Stimulated activated CD4-positive, alpha-beta T cell treated with anti-CD3 and anti-CD28 coated beads, Interleukin-12 subunit alpha, Interleukin-12 subunit beta, amount 100 ng/mL, for 48 hours (primary cell): ENCODE measurements at regions not wholly inside any gene's neighbourhood (a gene's known extent, or its start where the extent isn't known, plus 50 kb on each side); places are given as distances from the start of the nearest gene placed in this dataset.

ENCODE experiments used
- DNase-seq, 3 donors: peaks; one replicate each; pipeline ENCODE4 v3.0.0-alpha.2; 2020; ENCODE audit warnings: low read depth in 2 of 3, low spot score in 1 of 3

- no peak for DNase-seq
Observed at GRCh38 chr1:106912131-106912530, 144.3 kb upstream of the PRMT6 start.

GRCh38 chr1:106921186-106921585 lies 135.3 kb upstream of the PRMT6 start:
- no peak for DNase-seq

- DNase-seq, result no peak
Observed at GRCh38 chr1:106924360-106924759, 132.1 kb upstream of the PRMT6 start.

- no peak for DNase-seq
Observed at GRCh38 chr1:106925750-106926149, 130.7 kb upstream of the PRMT6 start.

GRCh38 chr1:106926803-106927582 lies 129.5 kb upstream of the PRMT6 start:
- DNase-seq, result no peak

- no peak for DNase-seq
Observed at GRCh38 chr1:106937104-106937503, 119.4 kb upstream of the PRMT6 start.

GRCh38 chr1:106944721-106945120 lies 111.8 kb upstream of the PRMT6 start:
- DNase-seq, result no peak

- DNase-seq, result no peak
Observed at GRCh38 chr1:106952776-106953175, 103.7 kb upstream of the PRMT6 start.

GRCh38 chr1:106954661-106955229 lies 101.7 kb upstream of the PRMT6 start:
- DNase-seq, result no peak

- no peak for DNase-seq
Observed at GRCh38 chr1:106956721-106957120, 99.8 kb upstream of the PRMT6 start.

GRCh38 chr1:106957795-106958194 lies 98.7 kb upstream of the PRMT6 start:
- DNase-seq, result no peak

- no peak for DNase-seq
Observed at GRCh38 chr1:106960412-106960811, 96.1 kb upstream of the PRMT6 start.

GRCh38 chr1:106961646-106962045 lies 94.8 kb upstream of the PRMT6 start:
- no peak for DNase-seq

GRCh38 chr1:106962591-106962990 lies 93.9 kb upstream of the PRMT6 start:
- no peak for DNase-seq

- DNase-seq, result no peak
Observed at GRCh38 chr1:106964495-106964894, 92.0 kb upstream of the PRMT6 start.

- no peak for DNase-seq
Observed at GRCh38 chr1:106968644-106969043, 87.8 kb upstream of the PRMT6 start.

- no peak for DNase-seq
Observed at GRCh38 chr1:106969731-106970130, 86.7 kb upstream of the PRMT6 start.

GRCh38 chr1:106972074-106972473 lies 84.4 kb upstream of the PRMT6 start:
- DNase-seq, result no peak

- DNase-seq, result no peak
Observed at GRCh38 chr1:106975944-106976343, 80.5 kb upstream of the PRMT6 start.

GRCh38 chr1:106978477-106979322 lies 77.8 kb upstream of the PRMT6 start:
- no peak for DNase-seq

GRCh38 chr1:106979371-106979770 lies 77.1 kb upstream of the PRMT6 start:
- no peak for DNase-seq

GRCh38 chr1:106980121-106980520 lies 76.4 kb upstream of the PRMT6 start:
- no peak for DNase-seq
